OCI-LY1 (cell line): ENCODE measurements at regions not wholly inside any gene's neighbourhood (a gene's known extent, or its start where the extent isn't known, plus 50 kb on each side); places are given as distances from the start of the nearest gene placed in this dataset.

Experiments
- H2AFZ ChIP-seq: fragments of 200-600 bp; sonication (generic), shearing (Covaris generic); 2 replicates; pipeline ENCODE4 v1.6.0; 2014; ENCODE audit warnings: antibody characterized with exemption, mild to moderate bottlenecking, low read length
- H3F3A ChIP-seq: fragments of 200-600 bp; sonication (generic), shearing (Covaris generic); 2 replicates; pipeline ENCODE4 v1.6.0; 2014; ENCODE audit warnings: mild to moderate bottlenecking, antibody characterized with exemption, low read length, moderate library complexity; ENCODE audit not compliant: insufficient read depth
- H3K27ac ChIP-seq: fragments of 200-600 bp; sonication (generic); 2 replicates; pipeline ENCODE4 v1.5.1; 2014; ENCODE audit warnings: low read length, mixed run types, mild to moderate bottlenecking, low read depth; ENCODE audit not compliant: poor library complexity, severe bottlenecking
- H3K27me3 ChIP-seq: fragments of 200-600 bp; sonication (generic); 2 replicates; pipeline ENCODE4 v1.6.0; 2014; ENCODE audit warnings: antibody characterized with exemption, mild to moderate bottlenecking, low read length, moderate library complexity; ENCODE audit not compliant: insufficient read depth
- H3K36me3 ChIP-seq: fragments of 200-600 bp; sonication (generic); 2 replicates; pipeline ENCODE4 v1.6.1; 2014; ENCODE audit warnings: mild to moderate bottlenecking, antibody characterized with exemption, low read length, moderate library complexity, mixed read lengths; ENCODE audit not compliant: insufficient read depth
- H3K4me1 ChIP-seq: fragments of 200-600 bp; sonication (generic); 2 replicates; pipeline ENCODE4 v1.5.1; 2014; ENCODE audit warnings: mild to moderate bottlenecking, low read length, moderate library complexity; ENCODE audit not compliant: insufficient read depth, severe bottlenecking
- H3K4me2 ChIP-seq: fragments of 200-600 bp; sonication (generic), shearing (Covaris generic); 2 replicates; pipeline ENCODE4 v1.6.1; 2014; ENCODE audit warnings: low read length
- H3K4me3 ChIP-seq: fragments of 200-600 bp; sonication (generic); 2 replicates; pipeline ENCODE4 v1.5.1; 2014; ENCODE audit warnings: low read length, low read depth, mild to moderate bottlenecking, mixed read lengths; ENCODE audit not compliant: poor library complexity, severe bottlenecking
- H3K79me2 ChIP-seq: fragments of 200-600 bp; shearing (Covaris generic); 2 replicates; pipeline ENCODE4 v1.6.1; 2016; ENCODE audit warnings: mixed run types, low read length, mixed read lengths; ENCODE audit not compliant: insufficient read depth
- H3K9ac ChIP-seq: fragments of 200-600 bp; sonication (generic), shearing (Covaris generic); 2 replicates; pipeline ENCODE4 v1.6.1; 2014; ENCODE audit warnings: mild to moderate bottlenecking, low read length, mixed read lengths
- H3K9me2 ChIP-seq: fragments of 200-600 bp; sonication (generic), shearing (Covaris generic); 2 replicates; pipeline ENCODE4 v1.6.1; 2014; ENCODE audit warnings: low read depth, mild to moderate bottlenecking, low read length, mixed read lengths
- H3K9me3 ChIP-seq: fragments of 200-600 bp; shearing (Covaris generic); 2 replicates; pipeline ENCODE4 v1.6.1; 2014; ENCODE audit warnings: low read length, mixed read lengths
- H4K20me1 ChIP-seq: fragments of 200-600 bp; sonication (generic), shearing (Covaris generic); 2 replicates; pipeline ENCODE4 v1.6.0; 2016; ENCODE audit warnings: mild to moderate bottlenecking, low read length; ENCODE audit not compliant: insufficient read depth
- EZH2 ChIP-seq: fragments of 200-600 bp; sonication (generic), shearing (Covaris generic); IDR thresholded peaks from 2 replicates; pipeline ENCODE4 v1.8.0; 2017; ENCODE audit warnings: borderline replicate concordance, mixed run types, mild to moderate bottlenecking, antibody characterized with exemption, low read length, moderate library complexity, mixed read lengths
- TF ChIP-seq, protein P1 (sequence below): fragments of 200-600 bp; sonication (generic), shearing (Covaris generic); IDR thresholded peaks from 2 replicates; pipeline ENCODE4 v1.5.1; 2017; ENCODE audit warnings: mild to moderate bottlenecking, antibody characterized with exemption, low read length, moderate library complexity, mixed read lengths

DNA sequence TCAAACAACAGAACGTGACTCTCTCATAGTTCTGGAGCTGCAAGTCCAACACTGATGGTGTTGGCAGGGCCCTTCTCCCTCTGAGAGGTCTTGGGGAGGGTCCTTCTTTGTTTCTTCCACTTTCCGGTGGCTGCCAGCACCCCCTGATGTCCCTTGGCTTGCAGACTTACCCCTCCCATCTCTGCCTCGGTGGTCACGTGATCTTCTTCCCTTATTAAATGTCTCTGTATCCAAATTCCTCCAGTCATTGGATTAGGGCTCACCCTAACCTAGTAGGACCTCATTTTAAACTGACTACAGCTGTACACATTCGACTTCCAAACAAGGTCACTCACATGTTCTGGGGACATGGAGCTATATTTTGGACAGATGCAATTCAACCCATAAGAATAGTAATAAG lies 780.6 kb upstream of the SALL3 start:
- no peak for TF ChIP-seq EZH2
- TF ChIP-seq, protein P1, sequence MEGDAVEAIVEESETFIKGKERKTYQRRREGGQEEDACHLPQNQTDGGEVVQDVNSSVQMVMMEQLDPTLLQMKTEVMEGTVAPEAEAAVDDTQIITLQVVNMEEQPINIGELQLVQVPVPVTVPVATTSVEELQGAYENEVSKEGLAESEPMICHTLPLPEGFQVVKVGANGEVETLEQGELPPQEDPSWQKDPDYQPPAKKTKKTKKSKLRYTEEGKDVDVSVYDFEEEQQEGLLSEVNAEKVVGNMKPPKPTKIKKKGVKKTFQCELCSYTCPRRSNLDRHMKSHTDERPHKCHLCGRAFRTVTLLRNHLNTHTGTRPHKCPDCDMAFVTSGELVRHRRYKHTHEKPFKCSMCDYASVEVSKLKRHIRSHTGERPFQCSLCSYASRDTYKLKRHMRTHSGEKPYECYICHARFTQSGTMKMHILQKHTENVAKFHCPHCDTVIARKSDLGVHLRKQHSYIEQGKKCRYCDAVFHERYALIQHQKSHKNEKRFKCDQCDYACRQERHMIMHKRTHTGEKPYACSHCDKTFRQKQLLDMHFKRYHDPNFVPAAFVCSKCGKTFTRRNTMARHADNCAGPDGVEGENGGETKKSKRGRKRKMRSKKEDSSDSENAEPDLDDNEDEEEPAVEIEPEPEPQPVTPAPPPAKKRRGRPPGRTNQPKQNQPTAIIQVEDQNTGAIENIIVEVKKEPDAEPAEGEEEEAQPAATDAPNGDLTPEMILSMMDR: no peak
- no peak overlapping the region for H3K4me2 ChIP-seq
- H3K27me3 ChIP-seq: no peaks in the 10 kb centered on the region; the same call in 1 of the 2 replicates
- no peaks in the 10 kb centered on the region for H3K36me3 ChIP-seq
- H3F3A ChIP-seq: no peaks in the 10 kb centered on the region
- no peaks in the 10 kb centered on the region for H3K9me2 ChIP-seq
- no peaks in the 10 kb centered on the region for H4K20me1 ChIP-seq
- no peak overlapping the region for H3K4me3 ChIP-seq
- no peaks in the 10 kb centered on the region for H3K9me3 ChIP-seq
- H2AFZ ChIP-seq: no peak overlapping the region
- H3K79me2 ChIP-seq: no peaks in the 10 kb centered on the region
- no peaks in the 10 kb centered on the region for H3K4me1 ChIP-seq
- no peak overlapping the region for H3K27ac ChIP-seq
- H3K9ac ChIP-seq: no peak overlapping the region

DNA sequence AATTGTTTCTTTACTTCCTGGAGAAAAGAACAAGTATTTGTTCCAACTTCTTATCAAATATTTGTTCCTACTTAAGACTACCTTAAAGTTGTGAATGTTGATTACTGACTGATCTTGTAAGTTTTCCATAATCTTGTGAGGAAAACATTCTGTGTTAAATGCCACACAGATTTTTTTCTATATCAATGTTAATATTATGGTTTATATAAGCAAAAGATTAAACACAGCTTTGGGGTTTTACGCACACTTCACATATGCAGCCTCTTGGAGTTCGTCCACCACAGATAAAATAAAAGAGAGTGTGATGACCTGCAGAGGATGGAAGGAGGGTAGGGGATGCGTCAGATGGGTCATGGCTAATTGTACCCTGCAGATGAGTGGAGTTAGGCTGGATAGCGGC lies 780.0 kb upstream of the SALL3 start:
- TF ChIP-seq EZH2: no peak
- TF ChIP-seq, protein P1: no peak
- Histone ChIP-seq H3K9ac (no peak overlapping the region), H3K4me3 (no peak overlapping the region), H3K79me2 (no peaks in the 10 kb centered on the region), H4K20me1 (no peaks in the 10 kb centered on the region), H2AFZ (no peak overlapping the region), H3K4me1 (no peaks in the 10 kb centered on the region), H3K9me3 (no peaks in the 10 kb centered on the region), H3K4me2 (no peak overlapping the region), H3F3A (no peaks in the 10 kb centered on the region), H3K36me3 (no peaks in the 10 kb centered on the region), H3K9me2 (no peaks in the 10 kb centered on the region), H3K27ac (no peak overlapping the region), H3K27me3 (no peaks in the 10 kb centered on the region; the same call in 1 of the 2 replicates)

DNA sequence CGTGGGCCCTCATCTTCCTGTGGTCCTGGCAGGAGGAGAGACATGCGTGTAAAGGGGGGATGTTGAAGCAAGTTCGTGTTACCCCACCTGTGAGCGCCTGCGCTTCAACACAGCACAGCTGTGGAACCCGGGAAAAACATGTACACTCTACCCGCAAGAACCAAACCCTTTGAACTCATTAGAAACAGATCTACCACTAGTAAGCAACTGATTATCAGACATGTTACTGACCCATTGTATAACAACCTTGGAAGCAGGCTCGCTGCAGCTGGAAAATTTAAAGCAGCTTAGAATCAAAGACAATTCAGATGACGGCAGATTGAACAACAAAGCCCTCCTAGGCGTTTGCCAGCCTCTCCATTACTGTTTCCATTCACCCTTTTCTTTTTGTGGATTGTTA lies 771.7 kb upstream of the SALL3 start:
- no peak for TF ChIP-seq EZH2
- no peaks in the 10 kb centered on the region for H3K9me2 ChIP-seq

DNA sequence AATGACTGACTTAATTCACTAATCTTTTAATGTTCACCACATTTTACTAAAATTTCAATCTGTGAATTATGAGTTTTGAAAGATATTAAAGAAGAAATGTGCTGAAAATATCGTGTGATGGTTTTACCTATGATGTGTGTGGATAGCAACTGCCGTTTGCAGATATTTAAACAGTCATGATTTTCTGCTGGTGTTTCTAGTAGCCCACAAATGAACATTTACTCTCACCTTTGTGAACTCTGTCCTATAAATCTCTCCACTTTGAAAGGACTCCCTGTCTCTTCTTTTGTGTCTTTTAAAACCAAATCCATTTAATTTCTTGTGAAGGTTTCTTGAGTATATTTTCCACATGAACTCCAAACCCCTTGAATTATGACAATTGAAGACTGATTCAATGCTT lies 771.2 kb upstream of the SALL3 start:
- no peaks in the 10 kb centered on the region for H3K36me3 ChIP-seq
- no peak overlapping the region for H3K4me3 ChIP-seq
- H3K27me3 ChIP-seq: no peaks in the 10 kb centered on the region
- H3K9me3 ChIP-seq: no peaks in the 10 kb centered on the region
- H3K4me2 ChIP-seq: no peak overlapping the region
- no peaks in the 10 kb centered on the region for H3K79me2 ChIP-seq
- no peak overlapping the region for H2AFZ ChIP-seq
- no peaks in the 10 kb centered on the region for H3F3A ChIP-seq
- no peaks in the 10 kb centered on the region for H3K4me1 ChIP-seq
- no peaks in the 10 kb centered on the region for H4K20me1 ChIP-seq
- H3K9me2 ChIP-seq: no peaks in the 10 kb centered on the region
- no peak overlapping the region for H3K9ac ChIP-seq
- TF ChIP-seq EZH2: no peak
- TF ChIP-seq, protein P1: no peak
- H3K27ac ChIP-seq: no peak overlapping the region

More for the DNA sequence above, 771.7 kb upstream of the SALL3 start:
- no peaks in the 10 kb centered on the region for H3K9me3 ChIP-seq
- H3K4me3 ChIP-seq: no peak overlapping the region
- no peak overlapping the region for H3K9ac ChIP-seq
- H3K27me3 ChIP-seq: no peaks in the 10 kb centered on the region
- no peaks in the 10 kb centered on the region for H3K4me1 ChIP-seq
- no peak overlapping the region for H2AFZ ChIP-seq
- no peaks in the 10 kb centered on the region for H3F3A ChIP-seq
- H3K79me2 ChIP-seq: no peaks in the 10 kb centered on the region
- no peak overlapping the region for H3K4me2 ChIP-seq
- no peak overlapping the region for H3K27ac ChIP-seq
- H4K20me1 ChIP-seq: no peaks in the 10 kb centered on the region
- H3K36me3 ChIP-seq: no peaks in the 10 kb centered on the region
